ENCODE measurements at regions not wholly inside any gene's neighbourhood (a gene's known extent, or its start where the extent isn't known, plus 50 kb on each side); places are given as distances from the start of the nearest gene placed in this dataset.

DNA sequence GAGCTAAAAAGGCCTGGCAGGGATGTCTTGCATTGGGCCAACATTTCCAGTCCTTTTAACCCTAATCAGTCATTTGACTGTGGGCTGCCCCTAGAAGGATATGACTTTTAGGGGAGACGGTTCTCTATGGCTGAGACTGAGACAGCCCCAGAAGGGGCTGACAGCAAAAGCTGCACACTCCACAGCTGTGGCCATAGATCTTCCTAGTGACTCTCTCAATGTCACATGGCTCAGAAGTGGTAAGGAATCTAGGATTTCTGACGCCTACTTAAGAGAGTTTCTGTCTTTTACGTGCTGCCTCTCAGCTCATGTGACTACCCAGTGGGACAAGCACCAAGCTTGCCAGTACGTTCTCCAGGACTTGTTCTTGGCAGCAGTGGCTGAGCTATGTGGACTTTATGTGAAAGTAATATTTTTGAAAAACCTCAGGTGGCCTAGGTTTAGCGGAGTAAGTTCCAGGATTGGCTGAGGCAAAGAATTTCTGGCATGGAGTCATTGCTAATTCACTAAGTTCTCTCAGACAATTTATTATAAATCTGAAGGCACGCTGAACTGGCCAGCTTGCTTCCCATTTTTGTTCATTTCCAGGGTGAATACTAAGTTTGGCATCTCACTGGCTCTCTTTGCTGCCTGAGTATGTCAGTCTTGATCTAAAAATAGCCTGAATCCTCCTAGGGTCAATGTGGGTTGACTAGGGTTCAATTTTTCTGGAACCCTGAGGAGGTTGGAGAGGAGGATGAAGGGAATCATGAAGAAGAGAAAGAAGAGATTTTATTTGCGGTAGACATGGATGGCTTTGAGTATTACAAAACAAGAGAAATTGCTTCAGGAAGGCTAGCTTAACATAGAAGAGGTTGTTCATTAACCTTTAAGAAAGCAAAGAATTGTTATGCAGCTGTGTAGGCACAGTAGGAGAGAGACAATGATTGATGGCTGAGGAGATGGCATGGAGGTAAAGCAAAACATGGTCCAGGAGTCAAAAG, 271.8 kb downstream of the AEBP2 start:
- DNase-seq (ENCODE audit: low read depth in 2 of 2) = no peak

- DNase-seq (ENCODE audit: low read depth in 2 of 2) = no peak
These were observed 272.7 kb downstream of the AEBP2 start for GRCh38 chr12:19712041-19712440.

GRCh38 chr12:19718401-19718800, 279.1 kb downstream of the AEBP2 start:
- no peak for DNase-seq (ENCODE audit: low read depth in 2 of 2)

- no peak for DNase-seq (ENCODE audit: low read depth in 2 of 2)
These were observed 280.4 kb downstream of the AEBP2 start for GRCh38 chr12:19719672-19720071.

DNA sequence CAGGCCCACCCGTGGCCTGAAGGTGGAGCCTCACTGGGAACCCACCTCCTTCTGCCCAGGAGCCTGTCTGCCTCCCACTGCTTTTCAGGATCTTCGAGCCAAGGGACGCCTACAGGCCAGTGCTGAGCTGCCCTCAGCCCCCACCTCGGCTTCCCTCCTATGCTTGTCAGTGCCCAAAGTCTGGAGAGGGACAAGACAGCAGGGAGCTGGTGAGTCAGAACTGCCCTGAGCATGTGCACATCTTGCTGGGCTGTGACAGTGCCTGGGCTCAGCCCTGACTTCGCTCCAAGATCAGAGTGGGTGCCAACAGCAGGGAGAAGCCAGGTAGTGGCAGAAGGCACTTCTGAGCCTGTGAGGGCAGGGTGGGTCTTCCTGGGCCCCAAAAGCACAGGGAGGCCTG, 286.8 kb downstream of the AEBP2 start:
- DNase-seq (ENCODE audit: low read depth in 2 of 2) = no peak

- DNase-seq (ENCODE audit: low read depth in 2 of 2) = no peak
These were observed 287.3 kb downstream of the AEBP2 start for GRCh38 chr12:19726592-19726991.

DNA sequence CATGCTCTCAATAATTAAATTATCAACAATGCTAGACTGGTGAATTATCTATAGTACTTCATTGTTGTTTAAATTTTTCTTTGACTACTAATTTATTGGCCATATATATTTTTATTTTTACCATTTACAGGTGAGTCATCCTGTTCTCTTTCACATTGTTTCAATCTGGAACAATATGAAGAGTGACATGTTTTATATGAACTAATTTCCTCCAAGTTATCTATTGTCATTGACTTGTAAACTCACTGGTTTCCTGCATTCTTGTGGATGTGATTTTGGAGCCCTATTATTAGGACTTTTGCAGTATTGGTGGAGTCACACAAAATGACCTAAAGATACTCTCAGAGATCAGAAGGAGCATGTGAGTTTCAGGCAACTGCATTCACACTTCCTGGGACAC, 297.7 kb downstream of the AEBP2 start:
- no peak for DNase-seq (ENCODE audit: low read depth in 2 of 2)

GRCh38 chr12:19739195-19739776, 300.0 kb downstream of the AEBP2 start:
- peak; percentile 8 to 22 for DNase-seq (ENCODE audit: low read depth in 2 of 2)

GRCh38 chr12:19740472-19741131, 301.3 kb downstream of the AEBP2 start:
- DNase-seq (ENCODE audit: low read depth in 2 of 2) = no peak

DNA sequence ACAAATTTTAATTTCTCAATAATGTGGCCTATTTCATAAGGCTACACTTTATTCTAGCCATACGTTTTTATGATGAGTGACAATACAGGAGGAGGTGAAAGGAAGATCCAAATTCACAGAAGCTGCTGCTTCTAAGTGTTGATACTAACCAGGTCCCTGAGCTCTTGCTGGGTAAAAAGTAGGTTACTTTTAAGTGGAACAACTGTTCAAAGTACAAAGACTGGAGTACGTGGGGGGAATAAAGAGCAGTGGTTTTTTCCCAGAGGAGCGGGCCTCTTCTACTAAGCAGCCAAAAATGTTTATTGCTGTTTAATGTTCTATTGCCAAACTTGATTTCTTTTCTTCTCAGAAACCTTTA, 301.8 kb downstream of the AEBP2 start:
- DNase-seq (ENCODE audit: low read depth in 2 of 2) = no peak

DNA sequence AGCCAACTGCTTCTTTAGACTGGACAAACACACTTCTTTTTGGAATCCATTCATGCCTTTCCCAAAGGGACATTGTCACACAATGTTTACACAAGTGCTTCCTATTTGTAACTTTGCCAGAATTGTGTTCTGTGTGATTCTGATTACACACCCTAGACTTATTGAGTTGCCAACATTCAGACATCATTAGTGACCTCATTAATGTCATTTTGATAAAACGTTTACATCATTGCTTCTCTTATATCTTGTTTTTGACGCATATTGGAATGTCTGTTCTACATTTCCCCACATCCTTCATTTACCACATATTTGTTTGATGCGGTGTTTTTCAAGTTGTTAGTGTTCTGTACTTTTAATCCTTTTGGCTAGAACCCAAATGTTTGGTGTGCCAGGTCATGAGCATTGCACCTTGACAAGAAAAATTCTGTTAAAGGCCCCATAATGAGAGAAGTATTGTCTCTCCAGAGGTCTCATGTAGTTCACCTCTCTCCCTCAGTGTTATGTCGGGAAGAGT, 305.5 kb downstream of the AEBP2 start:
- DNase-seq (ENCODE audit: low read depth in 2 of 2) = no peak

DNA sequence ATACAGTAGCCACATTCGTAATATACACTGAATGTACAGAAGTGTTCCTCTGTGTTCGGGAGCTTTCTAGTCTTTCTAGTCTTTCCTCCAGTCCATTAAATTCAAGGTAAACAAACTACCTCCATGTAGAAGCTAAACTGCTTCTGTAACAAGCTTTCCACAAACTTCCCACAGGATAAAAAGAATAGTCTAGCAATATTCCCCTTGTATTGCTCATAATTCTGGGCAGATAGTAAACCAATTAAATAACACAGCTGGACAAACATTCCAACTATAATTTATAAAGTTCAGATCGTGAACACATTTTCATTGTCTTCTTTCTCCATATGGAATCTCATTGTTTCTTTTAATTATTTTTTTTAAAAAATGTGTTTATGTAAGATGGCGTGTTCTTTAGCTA, 307.2 kb downstream of the AEBP2 start:
- DNase-seq (ENCODE audit: low read depth in 2 of 2) = no peak

DNA sequence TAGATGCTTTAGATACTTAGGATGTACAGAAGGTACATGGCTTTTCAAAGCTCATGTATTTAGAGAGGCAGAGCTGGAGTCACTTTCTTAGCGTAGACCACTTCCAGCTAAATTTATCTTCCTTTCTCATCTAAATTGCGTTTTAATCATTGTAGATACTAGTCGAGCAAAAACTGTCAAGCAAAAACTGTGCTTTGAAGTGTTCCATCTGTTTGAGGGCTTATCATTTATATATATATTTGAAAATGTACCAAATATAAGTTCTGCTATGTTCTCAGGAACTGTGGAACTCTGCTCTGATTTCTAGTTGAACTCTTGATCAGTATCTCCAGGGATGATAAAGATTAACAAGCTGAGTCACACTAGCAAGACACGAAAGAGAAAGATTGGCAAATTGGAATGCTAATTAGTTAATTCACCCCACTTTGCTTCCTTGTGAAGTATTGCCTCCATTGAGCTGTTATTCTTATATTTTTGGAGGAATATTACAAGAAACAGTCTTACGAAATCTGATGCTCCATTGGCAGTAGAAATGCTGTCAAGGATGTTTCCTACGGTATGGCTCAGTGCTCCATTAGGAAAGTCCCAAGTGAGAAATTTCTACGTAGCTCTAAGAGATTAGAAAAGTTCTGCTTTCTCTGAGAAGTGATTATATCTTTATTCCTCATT, 310.7 kb downstream of the AEBP2 start:
- DNase-seq (ENCODE audit: low read depth in 2 of 2) = no peak

GRCh38 chr12:19751078-19751477, 311.8 kb downstream of the AEBP2 start:
- no peak for DNase-seq (ENCODE audit: low read depth in 2 of 2)

DNA sequence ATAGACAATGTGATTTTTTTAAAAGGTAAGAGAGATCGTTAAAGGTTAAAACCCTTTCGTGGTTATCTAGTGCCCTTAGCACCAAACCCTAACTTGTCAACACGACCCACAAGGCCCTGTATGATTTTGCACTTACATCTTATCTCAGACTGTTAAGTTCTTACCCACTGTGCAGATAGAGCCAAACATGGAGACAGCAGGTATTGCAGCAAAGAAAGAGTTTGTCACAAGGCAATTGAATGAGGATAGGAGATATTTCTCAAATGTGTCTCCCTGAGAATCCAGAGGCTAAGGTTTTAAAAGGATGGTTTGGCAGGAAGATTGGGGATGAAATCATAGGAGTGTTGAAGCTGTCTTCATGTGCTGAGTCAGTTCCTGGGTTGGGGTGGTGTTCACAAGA, 313.4 kb downstream of the AEBP2 start:
- no peak for DNase-seq (ENCODE audit: low read depth in 2 of 2)

- DNase-seq (ENCODE audit: low read depth in 2 of 2) = no peak
These were observed 315.8 kb downstream of the AEBP2 start for GRCh38 chr12:19755136-19755535.

GRCh38 chr12:19757317-19757877, 318.1 kb downstream of the AEBP2 start:
- no peak for DNase-seq (ENCODE audit: low read depth in 2 of 2)

DNA sequence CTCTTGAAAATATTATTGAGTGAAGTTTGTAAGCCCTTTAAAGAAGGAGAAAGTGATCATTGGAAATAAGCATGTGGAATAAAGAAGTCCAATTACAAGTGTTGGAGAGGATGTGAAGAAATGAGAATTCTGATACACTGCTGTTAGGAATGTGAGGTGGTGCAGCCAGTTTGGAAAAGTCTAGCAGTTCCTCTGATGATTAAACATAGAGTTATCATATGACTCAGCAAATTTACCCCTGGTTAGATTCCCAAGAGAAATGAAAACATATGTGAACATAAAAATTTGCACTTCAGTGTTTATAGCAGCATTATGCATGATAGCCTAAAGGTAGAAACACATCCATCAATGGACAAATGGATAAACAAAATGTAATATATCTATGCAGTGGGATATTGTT, 319.9 kb downstream of the AEBP2 start:
- no peak for DNase-seq (ENCODE audit: low read depth in 2 of 2)

- no peak for DNase-seq (ENCODE audit: low read depth in 2 of 2)
These were observed 321.3 kb downstream of the AEBP2 start for GRCh38 chr12:19760611-19761010.

DNA sequence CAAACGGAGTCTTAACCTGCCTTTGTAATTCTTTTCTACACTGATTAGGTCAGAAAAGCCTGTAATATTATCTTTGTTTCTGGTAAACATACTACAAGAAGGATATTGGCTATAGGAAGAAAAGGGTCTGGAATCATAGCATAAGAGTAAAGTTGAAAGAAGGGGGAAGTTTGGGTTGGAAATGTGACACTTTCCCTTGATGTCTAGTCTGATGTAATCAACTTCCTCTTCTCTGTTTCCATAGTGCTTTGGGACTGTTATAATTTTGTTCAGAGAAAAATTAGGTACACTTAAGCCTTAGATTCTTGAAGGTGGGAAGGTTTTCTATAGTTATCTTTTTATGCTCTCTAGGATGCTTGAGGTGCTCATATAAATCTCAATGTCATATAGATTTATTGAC, 322.2 kb downstream of the AEBP2 start:
- DNase-seq (ENCODE audit: low read depth in 2 of 2) = no peak

GRCh38 chr12:19763488-19763887, 324.2 kb downstream of the AEBP2 start:
- no peak for DNase-seq (ENCODE audit: low read depth in 2 of 2)

DNA sequence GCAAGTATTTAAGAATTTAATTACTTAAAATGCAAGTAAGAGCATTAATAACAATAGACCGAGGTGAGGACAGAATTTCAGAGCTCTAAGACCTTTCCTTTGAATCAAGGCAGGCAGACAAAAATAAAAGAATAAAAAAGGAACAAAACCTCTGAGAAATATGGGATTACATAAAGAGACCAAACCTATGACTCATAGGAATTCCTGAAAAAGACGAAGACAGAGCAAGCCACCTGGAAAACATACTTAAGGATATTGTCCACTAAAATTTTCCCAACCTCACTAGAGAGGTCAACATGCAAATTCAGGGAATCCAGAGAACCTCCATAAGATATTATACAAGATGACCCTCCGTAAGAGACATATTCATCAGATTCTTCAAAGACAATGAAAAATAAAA, 325.1 kb downstream of the AEBP2 start:
- no peak for DNase-seq (ENCODE audit: low read depth in 2 of 2)

All from stimulated activated CD4-positive, alpha-beta T cell treated with anti-CD3 and anti-CD28 coated beads, Interleukin-4, amount 100 ng/mL, for 48 hours (primary cell).